ENCODE measurements at regions not wholly inside any gene's neighbourhood (a gene's known extent, or its start where the extent isn't known, plus 50 kb on each side); places are given as distances from the start of the nearest gene placed in this dataset.

DNA sequence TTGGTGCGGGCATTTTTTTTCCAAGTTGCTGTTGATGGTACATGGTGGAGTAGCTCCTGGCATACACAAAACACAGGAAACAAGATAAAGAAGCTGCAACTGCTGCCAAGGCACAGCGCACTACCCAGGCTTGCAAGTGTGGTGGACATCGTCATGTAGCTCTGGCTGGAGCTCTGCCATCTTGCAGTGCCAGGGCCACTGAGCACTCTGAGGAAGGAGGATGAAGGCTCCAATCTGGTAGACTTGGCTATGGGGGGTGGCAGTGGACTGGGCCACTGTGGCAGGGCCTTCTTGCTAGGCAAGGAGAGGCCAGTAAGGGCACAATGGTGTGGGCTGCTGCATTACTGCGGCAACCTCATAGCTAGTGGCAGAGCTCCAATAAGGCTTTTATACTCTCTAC, 263.5 kb downstream of the CENPW start:
- peak; percentile 69 for DNase-seq (ENCODE audit: low spot score)

DNA sequence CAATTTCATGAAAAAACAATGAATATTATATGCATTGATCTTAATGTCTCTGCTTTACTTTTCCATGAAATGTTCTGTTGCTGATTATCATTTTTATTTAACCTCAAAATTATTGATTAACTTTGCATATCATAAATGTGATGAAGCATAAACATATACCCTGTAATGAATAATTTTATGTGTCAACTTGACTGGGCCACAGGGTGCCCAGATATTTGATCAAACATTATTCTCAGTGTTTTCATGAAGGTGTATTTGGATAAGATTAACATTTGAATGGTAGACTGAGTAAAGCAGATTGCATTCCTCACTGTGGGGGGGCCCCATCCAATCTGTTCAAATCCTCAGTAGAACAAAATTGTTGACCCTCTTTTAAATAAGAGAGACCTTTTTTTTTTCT, 265.2 kb downstream of the CENPW start:
- no peak for DNase-seq (ENCODE audit: low spot score)

DNA sequence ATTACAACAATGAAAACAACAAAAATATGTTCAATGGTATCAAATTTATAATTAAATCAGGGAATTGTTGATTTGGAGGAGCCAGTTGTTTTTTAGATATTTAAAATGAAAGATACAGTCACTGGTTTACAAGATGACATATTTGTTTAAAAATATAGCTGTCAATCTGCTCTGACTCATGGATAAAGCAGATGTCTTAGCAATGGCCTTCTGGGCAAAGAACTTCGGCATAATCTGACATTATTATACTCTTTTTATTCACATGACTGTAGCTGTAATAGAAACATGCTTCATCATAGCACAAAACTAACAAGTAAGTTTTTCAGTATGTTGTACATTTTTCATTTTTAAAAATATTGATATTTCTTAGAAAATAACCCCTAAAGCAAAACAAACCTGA, 267.4 kb downstream of the CENPW start:
- no peak for DNase-seq (ENCODE audit: low spot score)

DNA sequence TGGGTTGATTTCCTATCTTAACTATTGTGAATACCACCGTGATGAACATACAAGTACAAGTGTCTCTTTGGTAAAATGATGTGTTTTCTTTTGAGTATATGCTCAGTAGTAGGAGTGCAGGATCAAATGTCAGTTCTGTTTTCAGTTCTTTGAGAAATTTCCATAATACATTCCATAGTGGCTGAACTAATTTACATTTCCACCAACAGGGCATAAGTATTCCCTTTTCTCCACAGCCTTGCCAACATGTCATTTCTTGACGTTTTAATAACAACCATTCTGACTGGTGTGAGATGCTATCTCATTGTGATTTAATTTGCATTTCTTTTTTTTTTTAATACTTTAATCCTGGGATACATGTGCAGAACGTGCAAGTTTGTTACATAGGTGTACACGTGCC, 268.8 kb downstream of the CENPW start:
- no peak for DNase-seq (ENCODE audit: low spot score)

DNA sequence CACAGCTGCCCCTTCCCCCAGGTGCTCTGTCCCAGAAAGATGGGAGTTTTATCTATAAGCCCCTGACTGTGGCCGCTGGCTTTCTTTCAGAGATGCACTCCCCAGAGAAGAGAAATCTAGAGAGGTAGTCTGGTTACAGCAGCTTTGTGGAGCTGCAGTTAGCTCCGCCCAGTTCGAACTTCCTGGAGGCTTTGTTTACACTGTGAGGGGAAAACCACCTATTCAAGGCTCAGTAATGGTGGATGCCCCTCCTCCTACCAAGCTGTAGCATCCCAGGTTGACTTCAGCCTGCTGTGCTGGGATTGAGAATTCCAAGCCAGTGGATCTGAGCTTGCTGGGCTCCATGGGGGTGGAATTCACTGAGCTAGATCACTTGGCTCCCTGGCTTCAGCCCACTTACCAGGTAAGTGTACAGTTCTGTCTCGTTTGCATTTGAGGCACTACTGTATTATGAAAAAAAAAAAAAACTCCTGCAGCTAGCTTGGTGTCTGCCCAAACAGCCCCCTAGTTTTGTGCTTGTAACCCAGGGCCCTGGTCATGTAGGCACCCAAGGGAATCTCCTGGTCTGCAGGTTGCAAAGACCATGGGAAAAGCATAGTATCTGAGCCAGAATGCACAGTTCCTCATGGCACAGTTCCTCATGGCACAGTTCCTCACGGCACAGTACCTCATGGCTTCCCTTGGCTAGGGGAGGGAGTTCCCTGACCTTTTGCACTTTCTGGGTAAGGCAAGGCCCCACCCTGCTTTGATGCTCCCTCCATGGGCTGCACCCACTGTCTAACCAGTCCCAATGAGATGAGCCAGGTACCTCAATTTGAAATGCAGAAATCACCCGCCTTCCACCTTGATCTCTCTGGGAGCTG, 275.0 kb downstream of the CENPW start:
- no peak for DNase-seq (ENCODE audit: low spot score)

DNA sequence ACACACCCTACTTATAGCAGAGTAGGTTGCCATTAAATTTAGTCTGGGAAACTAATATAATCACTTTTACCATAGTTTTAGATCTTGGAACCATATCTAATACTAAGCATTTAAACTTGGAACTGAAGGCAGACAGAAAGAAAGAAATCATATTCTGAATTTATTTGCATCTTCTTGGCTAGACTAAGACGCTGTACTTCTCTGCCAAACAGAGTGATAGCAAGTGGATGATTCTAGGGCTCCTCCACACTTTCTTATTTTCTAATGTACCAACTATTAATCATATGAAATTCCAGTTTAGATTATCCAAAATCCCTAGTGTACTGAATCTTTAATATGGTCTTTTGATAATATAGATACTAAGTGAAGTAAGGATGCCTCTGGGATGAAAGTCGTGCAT, 277.0 kb downstream of the CENPW start:
- no peak for DNase-seq (ENCODE audit: low spot score)

DNA sequence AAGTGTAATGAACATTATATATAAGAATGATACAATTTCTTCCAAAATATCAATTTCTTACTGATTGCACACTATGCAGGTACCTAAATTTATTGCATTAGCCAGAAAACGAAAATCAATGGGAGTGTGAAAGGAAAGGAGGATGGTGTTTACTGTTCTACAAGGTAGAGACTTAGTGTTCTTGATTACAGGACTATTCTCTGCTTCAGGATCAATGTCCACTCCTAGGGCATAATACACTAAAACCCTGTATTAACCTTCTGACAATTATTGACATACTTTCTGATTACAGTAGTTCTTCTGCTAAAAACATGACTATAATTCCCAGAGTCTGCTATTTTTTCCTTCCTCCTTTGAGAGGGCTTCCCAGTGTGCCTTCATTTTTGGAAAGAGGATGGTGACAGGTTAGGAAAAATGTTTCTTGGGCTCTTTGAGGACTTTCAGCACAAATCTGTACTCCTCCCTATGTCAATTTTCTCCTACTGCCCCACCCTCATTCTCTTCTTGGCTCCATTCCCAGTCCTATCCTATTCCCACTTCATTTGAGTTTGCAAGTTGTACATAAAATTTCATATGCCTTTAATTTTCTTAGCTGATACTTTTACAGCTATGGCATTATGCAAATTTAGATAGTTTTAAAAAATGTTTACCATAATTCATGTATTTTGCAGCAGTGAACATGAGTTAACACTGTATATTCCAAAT, 278.9 kb downstream of the CENPW start:
- DNase-seq (ENCODE audit: low spot score), result no peak

DNA sequence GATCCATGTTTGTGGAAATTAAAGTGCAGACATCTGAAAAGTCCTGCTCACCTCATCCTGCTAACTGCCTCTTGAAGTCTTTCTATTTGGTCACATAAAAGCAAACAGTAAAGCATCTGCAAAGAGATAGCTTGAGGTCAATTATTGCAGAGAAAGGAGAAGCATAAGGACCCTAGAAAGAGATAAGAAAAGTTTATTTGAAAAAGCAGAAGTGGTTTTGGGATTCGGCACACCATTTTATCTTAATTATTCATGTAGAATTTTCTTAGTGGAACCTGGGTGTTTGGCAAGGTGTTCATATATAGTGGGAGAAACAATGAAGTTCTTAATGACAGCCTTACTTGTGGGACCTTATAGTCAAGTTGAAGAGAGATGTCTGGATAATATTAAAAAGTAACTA, 280.8 kb downstream of the CENPW start:
- DNase-seq (ENCODE audit: low spot score), result no peak

DNA sequence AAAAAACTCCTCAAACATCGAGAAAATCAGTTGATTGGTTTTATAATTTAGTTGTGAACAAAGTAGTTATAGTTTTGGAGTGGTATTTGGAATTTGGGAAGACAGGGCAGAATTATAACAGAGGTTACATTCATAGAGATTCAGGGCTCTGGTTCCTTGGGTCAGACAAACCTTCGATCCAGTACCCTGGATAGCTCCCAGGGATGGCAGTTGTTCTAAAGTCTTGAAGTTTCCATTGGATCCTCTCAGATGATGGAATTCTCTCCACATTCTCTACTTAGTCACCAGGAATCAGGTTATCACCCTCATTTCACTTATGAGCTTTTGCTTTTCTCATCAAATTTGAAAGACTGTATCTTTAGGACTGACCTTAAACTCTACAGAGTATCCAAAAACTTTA, 285.1 kb downstream of the CENPW start:
- DNase-seq (ENCODE audit: low spot score), result no peak

DNA sequence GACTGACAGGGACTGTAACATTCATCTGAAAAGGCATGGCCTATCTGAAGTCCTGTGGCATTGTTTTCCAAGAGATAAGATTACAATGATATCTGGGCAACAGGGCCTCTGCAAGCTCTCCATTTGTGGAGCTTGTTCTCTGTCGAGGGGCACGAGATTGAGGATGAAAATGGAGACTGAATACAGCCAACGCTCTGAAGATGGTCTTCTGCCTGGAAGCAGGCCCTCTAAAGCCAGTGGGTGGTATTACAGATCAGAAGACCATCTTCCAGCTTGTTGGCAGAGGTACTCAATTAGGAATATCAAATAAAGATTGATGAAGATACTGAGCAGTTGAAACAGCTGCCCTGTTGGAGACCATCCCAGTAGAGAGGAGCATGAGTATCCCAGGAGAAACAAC, 288.2 kb downstream of the CENPW start:
- no peak for DNase-seq (ENCODE audit: low spot score)

DNA sequence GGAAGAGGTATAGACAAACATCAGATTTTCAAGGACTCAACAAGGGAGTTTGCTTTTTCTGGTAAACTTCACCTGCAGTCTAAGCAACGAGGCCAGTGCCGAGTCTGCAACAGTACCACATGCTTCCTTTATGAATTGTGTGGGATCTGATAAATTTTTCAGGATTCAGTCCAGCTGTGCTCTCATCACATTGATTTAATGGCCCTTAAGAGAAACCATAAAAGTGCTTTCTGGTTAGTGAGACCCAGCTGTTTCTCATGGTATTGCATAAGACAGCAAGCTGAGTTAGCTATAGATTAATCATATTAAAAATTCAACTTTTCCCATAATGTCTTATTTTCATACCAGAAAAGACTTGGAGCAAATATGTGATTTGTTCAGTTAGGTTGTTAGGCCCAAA, 291.4 kb downstream of the CENPW start:
- no peak for DNase-seq (ENCODE audit: low spot score)

DNA sequence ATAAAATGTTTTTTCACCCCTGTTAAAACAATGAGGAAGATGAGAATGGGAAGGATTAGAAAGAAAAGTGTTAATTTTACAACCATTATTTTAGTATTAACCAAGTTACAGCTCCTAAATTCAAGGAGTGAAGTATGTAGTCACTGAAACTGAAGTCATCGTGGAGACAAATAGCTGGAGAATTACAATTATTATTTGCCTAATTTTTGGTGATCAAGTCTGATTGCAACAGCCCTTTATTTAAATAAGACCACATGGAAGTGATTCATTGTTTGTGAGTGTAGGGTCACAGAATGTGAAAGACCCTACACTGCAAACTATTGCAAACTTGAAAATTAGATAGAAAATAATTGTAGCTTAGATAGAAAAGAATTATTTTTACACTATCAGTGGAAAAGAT, 292.4 kb downstream of the CENPW start:
- no peak for DNase-seq (ENCODE audit: low spot score)

DNA sequence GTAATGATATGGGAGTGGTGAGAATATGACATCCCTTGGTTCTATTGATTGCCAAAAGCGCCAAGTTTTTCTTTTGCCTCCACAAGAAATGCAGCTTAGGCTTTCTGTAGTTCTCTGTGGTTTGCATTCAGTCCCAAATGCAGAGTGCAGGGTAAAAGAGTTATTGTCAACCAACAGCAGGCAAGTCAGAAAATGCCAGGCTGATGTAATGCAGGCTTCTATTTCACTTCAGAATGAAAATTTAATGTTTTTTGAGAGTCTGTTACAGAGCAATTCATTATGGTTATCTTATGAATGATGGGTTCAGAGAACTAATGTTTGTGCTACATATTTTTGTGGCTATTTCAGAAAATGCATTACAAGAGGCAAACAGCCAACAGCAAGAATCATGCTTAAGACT, 293.5 kb downstream of the CENPW start:
- no peak for DNase-seq (ENCODE audit: low spot score)

DNA sequence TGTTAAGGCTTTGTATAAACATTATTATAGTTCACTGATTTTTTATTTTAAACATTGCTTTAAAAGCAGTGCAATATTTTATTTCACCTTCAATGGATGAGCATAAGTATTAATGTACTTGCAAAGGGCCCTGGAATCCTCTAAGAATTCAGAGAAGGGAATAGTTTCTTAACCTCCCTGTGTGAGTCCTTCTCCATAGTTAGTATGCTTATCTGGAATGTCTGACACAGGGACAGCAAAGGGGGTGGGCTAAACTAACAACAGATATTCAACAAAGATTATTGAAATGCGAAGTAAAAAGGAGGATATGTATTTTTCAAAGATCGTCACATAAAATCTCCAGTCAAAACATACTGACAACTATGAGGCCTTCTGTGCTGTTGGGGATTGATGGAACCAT, 300.4 kb downstream of the CENPW start:
- no peak for DNase-seq (ENCODE audit: low spot score)

DNA sequence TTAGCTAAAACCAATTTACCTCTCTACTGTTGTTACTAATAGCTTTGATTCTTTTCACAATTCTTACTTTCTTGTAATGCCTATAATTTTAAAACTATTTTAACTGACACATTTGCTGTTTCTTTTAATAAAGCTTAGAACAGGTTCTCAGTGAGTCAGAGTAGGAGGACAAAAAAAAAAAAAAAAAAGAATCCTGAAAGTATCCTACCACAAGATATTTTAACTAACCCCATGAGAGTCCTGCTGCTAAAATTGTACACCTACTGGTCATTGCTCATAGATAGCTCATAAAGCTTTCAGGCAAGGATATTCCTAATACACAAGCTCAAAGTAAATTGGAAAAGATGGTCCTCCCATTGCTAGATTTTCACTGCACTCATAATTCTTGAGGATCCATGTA, 301.0 kb downstream of the CENPW start:
- no peak for DNase-seq (ENCODE audit: low spot score)

DNA sequence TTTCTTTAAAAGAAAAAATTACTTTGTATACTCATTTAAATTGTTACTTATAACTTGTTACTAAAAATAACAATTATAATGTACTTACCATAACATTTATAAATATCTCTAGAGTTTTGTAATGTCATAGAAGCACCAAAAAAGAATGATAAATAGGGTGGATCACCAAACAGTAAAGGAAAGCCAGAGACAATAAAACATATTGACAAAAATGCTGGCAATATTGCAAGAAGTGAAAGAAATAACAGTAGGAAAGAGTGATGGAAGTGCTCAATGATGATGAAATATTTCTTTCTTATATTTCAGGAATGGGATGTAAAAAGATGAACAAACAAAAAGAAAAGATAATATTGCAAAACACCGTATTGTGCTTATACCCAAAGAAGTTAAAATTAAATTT, 301.7 kb downstream of the CENPW start:
- no peak for DNase-seq (ENCODE audit: low spot score)

DNA sequence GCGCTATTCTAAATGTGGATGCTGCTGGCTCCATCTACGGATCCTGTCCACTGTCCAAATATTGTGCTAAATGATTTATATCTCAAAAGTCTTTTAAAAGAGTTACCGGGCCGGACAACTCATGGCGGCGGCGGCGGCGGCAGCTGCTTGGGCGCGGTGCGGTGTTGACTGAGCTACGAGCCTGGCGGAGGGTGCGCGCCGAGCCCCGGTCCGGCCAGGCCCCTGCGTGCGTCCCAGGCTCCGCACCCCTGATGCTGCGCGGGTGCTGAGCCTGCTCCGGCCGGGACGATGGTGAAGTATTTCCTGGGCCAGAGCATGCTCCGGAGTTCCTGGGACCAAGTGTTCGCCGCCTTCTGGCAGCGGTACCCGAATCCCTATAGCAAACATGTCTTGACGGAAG, 303.4 kb downstream of the CENPW start:
- no peak for DNase-seq (ENCODE audit: low spot score)

DNA sequence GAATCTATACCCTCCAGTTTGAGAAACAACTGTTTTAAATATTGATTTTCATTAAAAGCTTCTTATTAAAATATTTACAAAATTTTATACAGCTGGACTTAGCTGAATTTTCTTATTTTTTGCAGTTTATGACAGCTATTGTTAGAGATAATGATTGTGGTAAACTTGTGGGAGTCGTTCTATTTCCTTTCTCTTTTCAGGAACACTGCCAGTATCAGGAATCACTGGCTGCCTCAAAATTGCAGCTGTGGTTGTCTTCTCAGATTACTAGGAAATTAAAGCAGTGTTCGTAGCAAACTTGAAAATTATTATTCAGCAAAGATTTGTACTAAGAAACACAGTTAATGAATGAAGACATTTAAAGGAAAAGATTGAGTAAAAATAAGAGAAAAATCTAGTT, 311.0 kb downstream of the CENPW start:
- no peak for DNase-seq (ENCODE audit: low spot score)

DNA sequence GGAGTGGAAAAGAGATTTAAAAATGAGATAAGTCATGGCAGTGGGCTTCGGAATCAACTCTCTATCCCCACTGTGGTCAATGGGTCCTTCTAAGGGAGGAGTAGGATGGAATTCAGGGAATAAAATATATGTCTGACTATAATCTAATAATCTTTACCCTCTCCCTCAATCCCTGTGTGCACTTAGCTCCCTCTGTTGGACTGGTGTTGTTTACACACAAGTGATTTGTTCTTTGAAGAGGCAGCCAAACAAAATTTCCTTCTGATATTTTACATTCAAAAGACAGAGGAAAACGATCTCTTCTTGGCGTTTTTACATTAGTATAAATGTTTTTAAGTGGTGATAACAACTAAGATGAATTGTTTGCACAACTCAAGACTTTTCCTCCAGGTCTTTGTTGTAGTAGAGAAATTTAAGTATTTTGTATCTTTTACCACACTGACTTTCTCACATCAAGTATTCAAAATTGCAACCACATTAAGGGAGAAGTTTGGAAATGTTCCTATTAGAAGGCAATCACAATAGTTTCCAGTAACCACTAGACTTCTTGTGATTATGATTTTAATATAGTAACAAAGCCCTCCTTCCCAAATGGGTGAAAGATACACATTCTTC, 317.8 kb downstream of the CENPW start:
- no peak for DNase-seq (ENCODE audit: low spot score)

DNA sequence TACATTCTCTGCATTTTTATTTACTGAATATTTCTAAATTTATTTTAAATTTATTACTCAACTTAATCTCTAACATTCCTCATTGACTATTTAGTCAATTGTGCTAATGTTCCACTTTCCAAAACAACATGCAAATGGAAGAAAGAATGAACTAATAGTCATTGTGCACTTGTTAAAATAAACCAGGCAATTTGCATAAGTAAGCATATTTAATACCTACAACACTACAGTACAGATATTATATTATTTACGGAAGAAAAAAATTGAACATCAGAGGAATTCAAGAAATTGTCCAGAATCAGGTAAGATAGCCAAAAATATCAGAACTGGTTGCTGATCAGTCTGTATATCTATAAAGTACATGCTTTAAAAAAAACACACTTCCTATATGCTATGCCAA, 320.5 kb downstream of the CENPW start:
- DNase-seq (ENCODE audit: low spot score), result no peak

DNA sequence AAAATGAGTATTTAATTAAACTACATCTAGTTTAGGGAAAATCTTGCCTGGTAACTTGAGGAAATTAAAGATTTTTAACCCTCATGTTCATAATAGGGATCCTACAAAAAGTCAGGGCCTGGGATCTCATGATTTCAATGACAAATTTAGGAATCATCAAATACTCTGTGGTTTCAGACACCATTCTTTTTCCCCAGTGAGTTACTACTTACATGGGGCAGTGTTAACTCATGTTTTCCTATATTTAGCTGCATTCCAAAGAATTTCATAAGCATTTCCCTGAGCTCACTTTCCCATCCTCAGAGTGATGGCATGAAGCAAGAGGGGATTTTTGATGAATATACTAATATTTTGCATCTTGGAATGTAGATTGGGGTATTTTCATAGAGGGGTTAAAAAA, 321.7 kb downstream of the CENPW start:
- no peak for DNase-seq (ENCODE audit: low spot score)

DNA sequence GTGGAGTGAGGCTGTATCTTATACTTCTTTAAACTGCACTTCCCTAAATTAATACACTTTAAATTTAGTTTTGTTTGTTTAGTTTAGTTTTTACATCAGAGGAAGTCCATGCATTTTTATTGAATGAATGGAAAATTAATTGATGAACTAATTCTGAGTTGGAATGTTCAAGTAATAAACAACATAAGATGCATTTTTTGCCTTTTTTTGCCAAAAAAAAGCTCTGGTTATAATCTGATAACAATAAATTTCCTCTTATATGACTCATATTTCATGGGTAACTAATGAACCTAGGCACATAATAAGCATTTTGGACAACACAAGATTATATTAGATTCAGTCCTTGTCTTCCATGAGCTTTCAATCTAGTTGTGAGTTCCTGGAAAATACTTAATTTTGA, 323.1 kb downstream of the CENPW start:
- no peak for DNase-seq (ENCODE audit: low spot score)

DNA sequence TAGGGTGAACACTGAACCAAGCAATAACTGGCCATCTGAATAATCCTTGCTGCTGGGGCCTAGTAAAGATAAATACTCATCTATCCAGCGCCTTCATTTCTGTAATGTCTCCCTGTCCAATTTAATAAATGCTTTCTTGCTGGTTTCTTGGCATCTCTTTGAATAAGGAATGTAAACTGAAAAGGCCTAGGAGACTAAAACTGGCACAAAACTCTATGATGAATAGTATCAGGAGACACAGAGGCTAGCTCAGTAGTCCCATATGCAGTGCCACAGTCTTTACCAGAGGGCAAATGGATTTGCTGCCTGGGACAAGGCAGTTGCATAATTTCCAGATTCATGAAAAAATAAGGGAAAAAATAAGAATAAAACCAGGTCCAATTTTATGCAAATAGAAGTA, 324.4 kb downstream of the CENPW start:
- DNase-seq (ENCODE audit: low spot score), result no peak

All from mesenteric fat pad (tissue), 1 donor.